Peyer's patch (tissue), 4 donors: ENCODE measurements at regions not wholly inside any gene's neighbourhood (a gene's known extent, or its start where the extent isn't known, plus 50 kb on each side); places are given as distances from the start of the nearest gene placed in this dataset.
"Not testable (repeated sequence)": the region's sequence is repeated elsewhere in the genome, so short reads cannot be mapped to it uniquely, and the experiment has no call there.

Experiments
- DNase-seq, 3 donors: peaks; one replicate each; pipeline ENCODE4 v3.0.0-alpha.2; 2017 to 2019
- H3K27ac ChIP-seq, 4 donors: fragments of 200-600 bp; sonication (generic); one replicate each; pipeline ENCODE4 v1.5.1; 2016 to 2019
- H3K27me3 ChIP-seq, 2 donors: fragments of 200-600 bp; sonication (generic); one replicate each; pipeline ENCODE4 v1.5.1; 2019
- H3K36me3 ChIP-seq, 3 donors: fragments of 200-600 bp; sonication (generic); one replicate each; pipeline ENCODE4 v1.5.1; 2016 to 2019
- H3K4me1 ChIP-seq, 4 donors: fragments of 200-600 bp; sonication (generic); one replicate each; pipeline ENCODE4 v1.5.1; 2016 to 2019
- H3K4me3 ChIP-seq, 4 donors: fragments of 200-600 bp; sonication (generic); 1 replicate in 3 of 4; 2 replicates in 1 of 4; pipeline ENCODE4 v1.5.1; 2016 to 2019; ENCODE audit warnings: mild to moderate bottlenecking in 1 of 4
- H3K9me3 ChIP-seq, 4 donors: fragments of 200-600 bp; sonication (generic); one replicate each; pipeline ENCODE4 v1.5.1; 2016 to 2019; ENCODE audit warnings: mild to moderate bottlenecking in 1 of 4
- POLR2A ChIP-seq, 2 donors: fragments of 450-650 bp; IDR thresholded peaks; one replicate each; pipeline ENCODE4 v1.5.1; 2017; ENCODE audit warnings: antibody characterized with exemption in 2 of 2, mild to moderate bottlenecking in 2 of 2, moderate library complexity in 2 of 2
- TF ChIP-seq, protein P1 (sequence below), 6 experiments: fragments of 450-650 bp in 4 of 6; fragments of 200-600 bp in 2 of 6; sonication (generic) in 1 of 6; IDR thresholded peaks; one replicate each; pipeline ENCODE4 v1.5.1; 2017 to 2019; ENCODE audit warnings: antibody characterized with exemption in 6 of 6, mild to moderate bottlenecking in 3 of 6, moderate library complexity in 1 of 6

DNA sequence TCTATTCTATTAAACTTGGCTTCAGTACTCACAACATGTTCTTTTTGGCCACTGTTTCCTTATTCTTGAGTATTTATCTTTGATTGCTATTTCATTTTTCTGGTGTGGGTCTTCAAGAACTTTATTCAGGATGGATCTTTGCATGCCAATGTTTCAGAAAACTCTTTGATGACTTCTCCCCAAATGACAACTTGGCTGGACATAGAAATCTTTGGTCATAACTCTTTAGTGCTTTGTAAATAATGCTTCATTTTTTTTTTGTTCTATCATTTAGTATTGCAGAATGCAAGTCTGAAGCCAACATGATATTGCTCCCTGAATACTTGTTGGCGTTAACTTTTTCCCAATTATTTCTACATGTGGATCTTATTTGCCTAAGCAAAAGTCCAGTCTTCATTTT lies 103.6 kb upstream of the HS3ST2 start:
- no peaks in the 10 kb centered on the region for H3K4me1 ChIP-seq
- H3K27ac ChIP-seq = no peak overlapping the region
- H3K27me3 ChIP-seq = no peaks in the 10 kb centered on the region
- TF ChIP-seq, protein P1, sequence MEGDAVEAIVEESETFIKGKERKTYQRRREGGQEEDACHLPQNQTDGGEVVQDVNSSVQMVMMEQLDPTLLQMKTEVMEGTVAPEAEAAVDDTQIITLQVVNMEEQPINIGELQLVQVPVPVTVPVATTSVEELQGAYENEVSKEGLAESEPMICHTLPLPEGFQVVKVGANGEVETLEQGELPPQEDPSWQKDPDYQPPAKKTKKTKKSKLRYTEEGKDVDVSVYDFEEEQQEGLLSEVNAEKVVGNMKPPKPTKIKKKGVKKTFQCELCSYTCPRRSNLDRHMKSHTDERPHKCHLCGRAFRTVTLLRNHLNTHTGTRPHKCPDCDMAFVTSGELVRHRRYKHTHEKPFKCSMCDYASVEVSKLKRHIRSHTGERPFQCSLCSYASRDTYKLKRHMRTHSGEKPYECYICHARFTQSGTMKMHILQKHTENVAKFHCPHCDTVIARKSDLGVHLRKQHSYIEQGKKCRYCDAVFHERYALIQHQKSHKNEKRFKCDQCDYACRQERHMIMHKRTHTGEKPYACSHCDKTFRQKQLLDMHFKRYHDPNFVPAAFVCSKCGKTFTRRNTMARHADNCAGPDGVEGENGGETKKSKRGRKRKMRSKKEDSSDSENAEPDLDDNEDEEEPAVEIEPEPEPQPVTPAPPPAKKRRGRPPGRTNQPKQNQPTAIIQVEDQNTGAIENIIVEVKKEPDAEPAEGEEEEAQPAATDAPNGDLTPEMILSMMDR (IDR thresholded peaks at IDR 0.05) = no peak
- no peak for TF ChIP-seq POLR2A (IDR thresholded peaks at IDR 0.05)
- no peak for DNase-seq
- no peak overlapping the region for H3K4me3 ChIP-seq
- peaks cover 0 to 14% (median 5%) of the 10 kb centered on the region in 4 donors for H3K9me3 ChIP-seq
- H3K36me3 ChIP-seq = no peaks in the 10 kb centered on the region

DNA sequence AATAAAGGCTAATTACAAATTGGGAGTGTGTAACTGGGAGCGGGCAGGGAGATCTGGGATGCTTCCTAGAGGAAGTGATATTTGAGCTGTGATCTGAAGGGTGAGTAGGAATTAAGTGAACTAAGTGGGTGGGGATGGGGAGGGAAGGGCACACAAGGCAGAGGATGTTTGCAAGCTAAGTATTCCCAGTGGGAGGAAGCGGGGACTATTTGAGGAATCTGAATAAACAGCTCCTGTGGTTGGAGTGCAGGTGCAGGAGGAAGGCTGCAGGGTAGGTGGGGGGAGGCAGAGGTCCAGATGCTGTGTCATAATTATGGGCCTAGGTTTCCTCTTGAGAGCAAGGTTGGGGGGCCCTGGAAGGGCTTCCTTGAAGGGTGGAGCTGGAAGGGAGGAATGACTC lies 102.1 kb upstream of the HS3ST2 start:
- no peaks in the 10 kb centered on the region for H3K36me3 ChIP-seq
- no peak for TF ChIP-seq POLR2A (IDR thresholded peaks at IDR 0.05)
- TF ChIP-seq, protein P1 (IDR thresholded peaks at IDR 0.05) = no peak

DNA sequence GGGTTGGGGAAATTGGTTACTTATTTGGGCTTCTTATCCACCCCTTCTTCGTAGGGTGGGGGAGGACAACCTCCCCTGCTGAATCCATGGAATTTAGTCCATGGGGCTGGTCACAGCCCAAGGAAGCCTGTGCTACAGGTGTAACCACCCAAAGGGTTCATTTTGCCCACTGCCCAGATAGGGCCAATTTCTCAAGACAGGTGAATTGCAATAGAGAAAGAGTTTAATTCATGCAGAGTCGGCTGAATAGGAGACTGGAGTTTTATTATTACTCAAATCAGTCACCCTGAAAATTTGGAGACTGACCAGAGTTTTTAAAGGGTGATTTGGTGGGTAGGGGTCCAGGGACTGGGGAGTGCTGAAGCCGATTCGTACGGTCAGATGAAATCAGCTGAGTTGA lies 101.5 kb upstream of the HS3ST2 start:
- Histone ChIP-seq H3K27ac (no peak overlapping the region), H3K4me1 (no peaks in the 10 kb centered on the region), H3K4me3 (no peak overlapping the region), H3K27me3 (no peaks in the 10 kb centered on the region), H3K9me3 (peaks cover 0 to 14% (median 5%) of the 10 kb centered on the region in 4 donors), H3K36me3 (no peaks in the 10 kb centered on the region)
- TF ChIP-seq POLR2A (IDR thresholded peaks at IDR 0.05) = no peak
- TF ChIP-seq, protein P1 (IDR thresholded peaks at IDR 0.05) = no peak
- no peak for DNase-seq

More for the DNA sequence above, 102.1 kb upstream of the HS3ST2 start:
- Histone ChIP-seq H3K27ac (no peak overlapping the region), H3K4me3 (no peak overlapping the region), H3K27me3 (no peaks in the 10 kb centered on the region), H3K9me3 (peaks cover 0 to 14% (median 5%) of the 10 kb centered on the region in 4 donors), H3K4me1 (no peaks in the 10 kb centered on the region)
- no peak for DNase-seq

DNA sequence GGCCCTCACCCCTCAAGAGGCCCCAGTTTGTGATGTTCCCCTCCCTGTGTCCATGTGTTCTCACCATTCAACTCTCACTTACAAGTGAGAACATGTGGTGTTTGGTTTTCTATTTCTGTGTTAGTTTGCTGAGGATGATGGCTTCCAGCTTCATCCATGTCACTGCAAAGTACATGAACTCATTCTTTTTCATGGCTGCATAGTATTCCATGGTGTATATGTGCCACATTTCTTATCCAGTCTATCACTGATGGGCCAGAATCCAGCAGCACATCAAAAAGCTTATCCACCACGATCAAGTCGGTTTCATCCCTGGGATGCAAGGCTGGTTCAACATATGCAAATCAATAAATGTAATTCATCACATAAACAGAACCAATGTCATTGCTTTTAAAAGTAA lies 95.4 kb upstream of the HS3ST2 start:
- not testable (repeated sequence) for DNase-seq, H3K4me1 ChIP-seq, H3K27ac ChIP-seq, H3K27me3 ChIP-seq, H3K36me3 ChIP-seq, H3K9me3 ChIP-seq, H3K4me3 ChIP-seq

DNA sequence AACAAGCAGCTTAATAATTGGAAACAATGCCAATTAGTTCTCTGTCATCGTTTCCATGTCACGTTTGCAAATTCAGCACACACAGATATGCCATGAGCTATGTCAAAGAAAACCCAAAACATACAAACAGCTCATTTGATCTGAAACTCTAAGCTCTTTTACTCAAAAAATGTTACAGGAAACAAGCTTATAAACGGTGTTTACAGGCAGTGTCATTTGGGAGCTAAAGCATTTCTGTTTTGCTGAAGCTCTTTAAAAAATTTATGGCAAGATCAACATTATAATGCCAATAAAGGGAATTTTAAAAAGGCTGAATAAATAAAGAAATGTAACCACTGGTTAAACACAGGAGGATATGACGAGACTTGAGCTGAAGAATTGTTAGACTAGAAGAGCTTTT lies 94.0 kb upstream of the HS3ST2 start:
- Histone ChIP-seq H3K36me3 (no peaks in the 10 kb centered on the region), H3K27ac (no peak overlapping the region), H3K4me1 (no peaks in the 10 kb centered on the region), H3K4me3 (no peak overlapping the region), H3K9me3 (peaks cover 0 to 3% (median 0%) of the 10 kb centered on the region in 4 donors), H3K27me3 (no peaks in the 10 kb centered on the region)
- TF ChIP-seq, protein P1 (IDR thresholded peaks at IDR 0.05) = no peak
- DNase-seq = no peak

DNA sequence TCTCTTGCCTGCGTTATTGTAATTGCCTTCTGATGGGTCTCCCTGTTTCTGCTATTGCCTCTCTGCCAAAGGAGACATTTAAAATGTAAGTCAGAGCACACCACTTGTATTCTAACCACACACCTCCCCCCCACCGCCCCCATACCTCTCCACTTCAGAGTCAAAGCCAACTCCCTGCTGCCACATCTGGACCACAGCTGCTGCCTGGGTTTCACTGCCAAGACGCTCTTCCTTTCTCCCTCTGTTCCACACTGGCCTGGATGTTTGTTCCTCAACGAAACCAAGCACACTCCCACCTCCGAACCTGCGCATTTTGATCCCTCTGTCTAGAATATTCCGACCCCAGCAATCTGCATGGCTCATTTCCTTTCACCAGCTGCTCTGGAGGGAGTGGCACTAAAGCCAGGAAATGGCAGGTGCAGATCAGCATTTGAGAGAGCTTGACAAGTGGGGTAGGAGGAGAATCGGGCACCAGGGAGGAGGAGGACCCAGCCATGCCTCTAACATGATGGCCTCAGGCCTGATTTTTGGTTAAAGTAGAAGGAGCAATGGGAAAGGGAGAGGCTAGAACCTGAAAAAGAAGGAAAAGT lies 92.4 kb upstream of the HS3ST2 start:
- TF ChIP-seq, protein P1 (IDR thresholded peaks at IDR 0.05) = no peak
- no peak for TF ChIP-seq POLR2A (IDR thresholded peaks at IDR 0.05)
- Histone ChIP-seq H3K4me3 (no peak overlapping the region), H3K36me3 (no peaks in the 10 kb centered on the region), H3K9me3 (peaks cover 0 to 3% (median 0%) of the 10 kb centered on the region in 4 donors), H3K4me1 (no peaks in the 10 kb centered on the region), H3K27me3 (no peaks in the 10 kb centered on the region), H3K27ac (no peak overlapping the region)
- DNase-seq = no peak

DNA sequence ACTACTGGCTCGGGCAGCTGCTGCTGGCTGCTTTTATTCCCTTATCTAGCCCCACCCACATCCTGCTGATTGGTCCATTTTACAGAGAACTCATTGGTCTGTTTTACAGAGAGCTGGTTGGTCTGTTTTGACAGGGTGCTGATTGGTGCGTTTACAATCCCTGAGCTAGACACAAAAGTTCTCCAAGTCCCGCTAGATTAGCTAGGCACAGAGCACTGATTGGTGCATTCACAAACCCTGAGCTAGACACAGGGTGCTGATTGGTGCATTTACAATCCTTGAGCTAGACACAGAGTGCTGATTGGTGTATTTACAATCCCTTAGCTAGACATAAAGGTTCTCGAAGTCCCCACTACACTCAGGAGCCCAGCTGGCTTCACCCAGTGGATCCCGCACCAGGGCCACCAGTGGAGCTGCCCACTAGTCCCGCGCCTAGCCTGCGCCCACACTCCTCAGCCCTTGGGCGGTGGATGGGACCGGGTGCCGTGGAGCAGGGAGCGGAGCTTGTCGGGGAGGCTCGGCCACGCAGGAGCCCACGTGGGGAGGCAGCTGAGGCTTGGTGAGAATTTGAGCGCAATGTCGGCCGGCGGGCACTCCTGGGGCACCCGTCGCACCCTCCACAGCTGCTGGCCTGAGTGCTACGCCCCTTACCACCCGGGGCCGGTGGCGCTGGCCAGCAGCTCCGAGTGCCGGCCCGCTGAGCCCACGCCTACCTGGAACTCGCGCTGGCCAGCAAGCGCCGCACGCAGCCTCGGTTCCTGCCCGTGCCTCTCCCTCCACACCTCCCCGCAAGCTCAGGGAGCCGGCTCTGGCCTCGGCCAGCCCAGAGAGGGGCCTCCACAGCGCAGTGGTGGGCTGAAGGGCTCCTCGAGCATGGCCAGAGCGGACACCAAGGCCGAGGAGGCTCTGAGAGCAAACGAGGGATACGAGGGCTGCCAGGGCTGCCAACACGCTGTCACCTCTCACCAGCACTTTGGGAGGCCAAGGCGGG lies 91.1 kb upstream of the HS3ST2 start:
- not testable (repeated sequence) for H3K27me3 ChIP-seq, H3K27ac ChIP-seq, H3K4me1 ChIP-seq, H3K36me3 ChIP-seq, H3K4me3 ChIP-seq, DNase-seq, H3K9me3 ChIP-seq
